NCI-H82 (cell line): ENCODE measurements at regions not wholly inside any gene's neighbourhood (a gene's known extent, or its start where the extent isn't known, plus 50 kb on each side); places are given as distances from the start of the nearest gene placed in this dataset.
"Not testable (repeated sequence)": the region's sequence is repeated elsewhere in the genome, so short reads cannot be mapped to it uniquely, and the experiment has no call there.

ENCODE experiments used
- DNase-seq: peaks from one replicate; lab custom pipeline; 2025; lab: John Stamatoyannopoulos, UW

DNA sequence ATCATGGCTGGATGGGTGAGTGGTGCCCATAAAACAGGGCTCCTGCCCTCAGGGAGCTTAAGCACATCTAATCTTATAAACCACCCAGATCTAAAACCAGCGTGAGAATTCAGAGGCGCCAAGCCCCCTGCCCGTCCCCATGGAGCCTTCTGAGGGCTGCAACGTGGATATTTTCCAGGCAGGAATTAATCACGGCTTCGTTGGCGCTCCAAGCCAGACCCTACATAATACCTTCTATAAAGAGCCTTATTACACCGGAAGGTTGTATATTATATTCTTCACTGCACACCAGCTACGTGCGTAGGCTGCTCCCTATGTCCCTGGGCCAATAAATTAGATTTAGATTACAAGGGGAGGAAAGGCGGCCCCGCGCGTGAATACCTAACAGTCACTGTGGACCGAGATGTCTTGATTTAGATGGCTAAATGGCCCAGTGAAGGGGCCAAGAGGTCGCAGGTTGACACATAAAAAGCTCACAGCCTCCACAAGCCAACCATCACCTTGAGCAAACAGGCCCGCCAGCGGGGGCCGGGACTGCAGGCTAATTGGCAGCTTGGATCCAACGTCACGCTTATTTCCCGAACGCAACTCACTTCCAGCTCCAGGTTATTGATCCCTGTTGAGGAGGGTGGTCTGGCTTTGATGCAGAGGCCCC is 64.7 kb upstream of the APCDD1L start:
- DNase-seq: no peak

DNA sequence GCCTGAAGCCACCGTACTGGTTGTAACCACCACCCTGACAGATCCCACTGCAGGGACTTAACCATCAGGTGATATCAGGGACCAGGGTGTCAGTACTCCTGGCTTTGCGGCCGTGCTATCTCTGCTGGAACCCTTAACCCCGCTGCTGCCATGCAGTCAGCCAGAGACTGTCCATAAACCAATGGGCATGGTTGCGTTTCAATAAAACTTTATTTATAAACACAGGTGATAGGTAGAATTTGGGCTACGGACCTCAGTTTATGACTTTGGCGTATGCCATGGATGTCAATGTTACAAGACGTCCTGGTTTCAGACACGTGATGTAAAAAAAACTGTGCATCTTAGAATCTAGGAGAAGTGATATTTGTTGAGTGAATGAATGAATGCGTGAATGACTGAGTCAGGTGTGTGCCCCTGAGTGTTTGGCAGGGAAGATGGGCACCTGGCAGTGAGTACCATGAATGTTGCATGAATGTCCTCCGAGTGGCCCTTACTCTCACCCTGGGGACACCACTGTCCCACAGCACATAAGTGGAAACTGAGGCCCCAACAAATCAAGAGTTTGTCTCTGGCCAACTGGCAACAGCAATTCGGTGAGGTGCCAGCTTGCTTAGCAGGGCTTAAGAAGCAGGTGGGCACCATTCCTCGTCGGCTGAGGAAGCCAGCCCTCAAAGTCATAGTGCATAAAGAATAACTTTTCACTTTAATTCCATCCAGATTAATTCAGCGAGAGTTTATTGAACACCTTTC is 64.0 kb upstream of the APCDD1L start:
- DNase-seq: no peak

DNA sequence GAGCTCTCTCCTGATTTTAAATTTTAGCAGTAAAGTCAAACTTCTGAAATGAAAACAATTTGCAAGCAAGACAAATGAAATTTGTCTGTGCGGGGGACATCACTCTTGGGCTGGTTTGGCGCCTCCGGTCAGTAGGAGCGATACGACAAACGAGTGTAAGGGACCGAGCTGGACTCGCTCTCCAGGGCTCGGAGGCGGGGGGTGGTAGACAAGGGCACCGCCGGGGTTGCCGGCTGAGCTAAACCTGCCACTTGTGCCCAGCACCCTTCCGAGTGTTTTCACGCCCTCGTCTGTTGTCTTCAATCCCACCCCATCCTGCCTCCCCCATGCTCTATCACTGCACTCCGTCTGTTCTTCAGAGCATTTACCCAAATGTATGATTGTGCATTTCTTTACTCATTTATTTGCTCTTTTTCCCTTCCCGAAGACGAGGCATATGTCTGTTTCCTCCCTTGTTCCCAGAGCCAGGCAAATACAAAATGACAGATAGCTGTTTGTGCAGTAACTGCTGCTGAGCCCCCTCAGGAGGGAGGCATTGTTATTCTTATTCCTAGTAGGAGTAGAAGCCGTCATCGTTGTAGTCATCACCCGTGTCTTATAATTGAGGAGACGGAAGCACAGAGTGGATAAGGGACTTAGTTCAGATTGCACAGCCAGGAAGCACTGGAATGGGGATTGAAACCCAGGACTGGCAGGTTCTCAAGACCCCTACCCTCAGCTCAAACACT is 62.8 kb upstream of the APCDD1L start:
- no peak for DNase-seq

DNA sequence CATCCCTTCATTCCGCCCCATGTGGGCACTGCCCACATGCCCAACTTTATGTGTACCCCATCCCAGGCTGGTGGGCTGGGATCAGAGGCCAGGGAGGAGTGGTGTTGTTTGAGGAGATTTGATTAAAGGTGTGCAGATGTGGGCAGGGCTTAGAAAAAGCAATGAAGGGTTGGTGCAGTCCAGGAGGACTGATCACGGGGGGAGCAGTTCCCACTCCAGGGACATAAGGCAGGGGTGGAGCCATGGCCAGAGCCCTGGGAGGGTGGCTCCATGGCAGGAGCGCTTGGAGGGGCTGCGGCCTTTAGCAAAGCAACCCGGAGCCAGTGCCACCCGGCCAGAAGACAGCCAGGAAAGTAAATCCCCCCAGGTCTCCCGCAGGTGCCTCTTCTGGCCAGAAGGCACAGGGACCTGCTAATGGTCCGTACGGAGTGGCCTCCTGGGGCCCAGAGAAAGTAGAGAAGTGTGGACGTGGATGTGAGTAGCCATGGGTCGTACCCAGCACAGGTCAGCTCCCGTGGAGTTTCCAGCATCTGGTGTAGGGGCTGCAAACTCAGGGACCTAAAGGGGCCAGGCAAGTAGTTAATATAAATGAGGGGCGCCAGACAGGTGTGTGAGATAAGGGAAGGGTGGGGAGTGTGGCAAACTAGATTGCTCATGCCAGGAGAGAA is 62.1 kb upstream of the APCDD1L start:
- DNase-seq: no peak

DNA sequence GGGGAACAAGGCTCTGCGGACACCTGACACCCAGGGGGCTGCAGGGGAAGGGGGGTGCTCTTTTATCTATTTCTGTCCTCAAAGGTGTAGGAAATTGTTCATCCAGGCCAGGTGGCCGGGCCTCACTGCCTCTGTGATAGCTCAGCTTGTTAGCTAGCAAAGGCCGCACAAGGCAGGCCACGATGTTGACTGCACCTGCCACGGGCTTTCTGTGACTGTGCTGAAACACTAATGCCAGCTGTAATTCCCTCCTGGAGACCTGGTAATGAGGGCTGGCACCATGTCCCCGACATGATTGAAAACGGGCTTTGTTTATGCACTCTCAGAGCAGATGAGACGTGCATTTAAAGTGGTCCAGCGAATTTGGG is 61.4 kb upstream of the APCDD1L start:
- DNase-seq: no peak

DNA sequence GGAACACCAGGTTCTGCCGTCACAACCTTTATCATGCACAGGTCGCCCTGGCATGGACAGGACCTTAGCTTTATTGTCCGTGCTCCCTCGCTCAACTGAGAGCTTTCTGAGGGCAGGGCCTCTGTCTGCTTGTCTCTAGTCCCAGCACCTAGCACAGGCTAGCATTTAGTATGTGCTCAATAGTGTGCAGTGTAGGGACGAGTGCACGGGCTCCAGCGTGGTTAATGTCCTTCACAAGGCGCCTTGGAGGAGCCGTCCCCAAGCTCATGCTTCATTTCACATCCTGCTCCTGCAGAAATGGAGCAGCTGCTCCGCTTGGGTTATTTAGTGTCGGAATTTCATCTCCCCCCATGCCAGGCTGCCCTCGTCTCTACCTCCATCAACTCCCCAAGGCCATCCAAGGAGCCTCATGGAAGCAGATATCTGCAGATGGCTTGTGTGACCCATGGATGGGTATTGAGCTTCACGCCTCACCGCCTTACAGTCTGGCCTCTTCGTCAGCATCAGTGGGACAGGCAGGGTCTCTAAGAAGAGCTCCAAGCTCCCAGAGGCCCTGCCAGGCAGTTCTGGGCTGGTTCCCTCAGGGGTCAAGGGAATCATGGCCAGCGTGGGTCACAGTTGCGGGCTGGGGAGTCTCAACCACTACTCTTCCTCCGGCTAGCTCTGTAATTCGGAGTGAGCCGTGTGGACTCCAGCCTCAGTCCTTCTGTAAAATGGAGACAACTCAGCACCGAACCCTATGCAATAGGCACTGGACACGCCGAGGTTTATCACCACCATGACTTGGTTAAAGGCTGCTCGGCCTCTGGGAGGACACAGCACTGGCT is 60.8 kb upstream of the APCDD1L start:
- DNase-seq: no peak

DNA sequence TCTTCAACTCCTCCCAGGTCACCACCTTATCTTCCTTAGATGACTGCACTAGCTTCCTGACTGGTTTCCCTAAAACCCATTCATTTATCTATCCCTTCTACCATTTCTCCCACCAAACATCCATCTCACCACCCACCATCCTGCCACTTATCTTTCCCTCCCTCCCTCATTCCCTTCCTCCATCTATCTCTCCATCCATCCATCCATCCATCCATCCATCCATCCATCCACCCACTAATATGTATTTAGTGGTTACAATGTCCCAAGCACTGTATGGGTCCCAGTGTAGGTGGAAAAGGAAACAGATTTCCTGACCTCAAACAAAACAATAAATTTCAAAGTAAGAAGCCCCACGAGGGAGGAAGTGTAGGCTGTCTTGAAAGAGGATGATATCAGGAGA is 59.3 kb upstream of the APCDD1L start:
- DNase-seq: no peak

DNA sequence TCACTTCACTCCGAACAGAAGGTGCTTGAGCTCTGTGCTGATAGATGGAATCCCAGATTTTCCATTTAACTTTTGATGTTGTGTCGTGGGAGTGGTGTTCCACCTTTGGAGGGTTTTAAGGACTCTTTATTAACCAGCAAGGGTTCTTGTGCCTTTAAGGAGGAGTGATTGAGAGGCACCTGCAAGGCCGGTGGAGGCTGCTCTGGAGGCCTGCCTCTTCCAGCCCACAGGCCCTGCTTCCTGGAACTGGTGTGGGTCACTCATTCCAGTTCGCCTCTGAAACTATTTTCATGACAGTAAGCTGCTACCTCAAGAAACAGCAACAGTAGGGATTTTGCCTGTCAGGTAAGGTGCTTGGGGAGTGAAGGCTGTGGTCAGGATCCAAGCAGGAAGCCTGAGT is 58.8 kb upstream of the APCDD1L start:
- no peak for DNase-seq

DNA sequence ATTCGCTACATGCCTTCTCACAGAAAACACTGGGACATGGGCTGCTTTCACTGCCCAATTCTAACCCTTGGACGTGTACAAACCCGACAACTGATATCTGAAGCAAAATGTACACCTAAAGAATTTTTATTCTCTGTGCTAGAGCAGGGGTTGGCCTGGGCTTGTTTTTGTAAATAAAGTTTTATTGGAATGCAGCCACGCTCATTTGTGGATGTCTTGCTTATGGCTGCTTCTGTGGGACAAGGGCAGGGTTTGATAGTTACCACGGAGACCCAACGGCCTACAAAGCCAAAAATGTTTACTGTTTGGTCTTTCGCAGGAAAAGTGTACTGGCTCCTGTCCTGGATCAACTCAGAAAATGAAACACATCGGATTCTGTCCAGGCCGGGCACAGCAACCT is 58.1 kb upstream of the APCDD1L start:
- no peak for DNase-seq

DNA sequence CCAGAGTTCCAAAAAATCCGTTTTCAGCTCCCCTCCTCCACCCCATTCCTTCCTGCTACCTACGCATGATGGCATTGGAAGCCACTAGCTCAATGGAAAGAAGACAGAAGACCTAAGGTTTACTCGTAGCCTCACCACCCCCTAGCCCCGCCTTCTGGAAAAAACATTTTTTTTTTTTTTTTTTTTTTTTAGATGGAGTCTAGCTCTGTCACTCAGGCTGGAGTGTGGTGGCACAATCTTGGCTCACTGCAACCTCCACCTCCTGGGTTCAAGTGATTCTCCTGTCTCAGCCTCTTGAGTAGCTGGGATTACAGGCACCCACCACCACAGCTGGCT is 57.2 kb upstream of the APCDD1L start:
- DNase-seq: not testable (repeated sequence)

DNA sequence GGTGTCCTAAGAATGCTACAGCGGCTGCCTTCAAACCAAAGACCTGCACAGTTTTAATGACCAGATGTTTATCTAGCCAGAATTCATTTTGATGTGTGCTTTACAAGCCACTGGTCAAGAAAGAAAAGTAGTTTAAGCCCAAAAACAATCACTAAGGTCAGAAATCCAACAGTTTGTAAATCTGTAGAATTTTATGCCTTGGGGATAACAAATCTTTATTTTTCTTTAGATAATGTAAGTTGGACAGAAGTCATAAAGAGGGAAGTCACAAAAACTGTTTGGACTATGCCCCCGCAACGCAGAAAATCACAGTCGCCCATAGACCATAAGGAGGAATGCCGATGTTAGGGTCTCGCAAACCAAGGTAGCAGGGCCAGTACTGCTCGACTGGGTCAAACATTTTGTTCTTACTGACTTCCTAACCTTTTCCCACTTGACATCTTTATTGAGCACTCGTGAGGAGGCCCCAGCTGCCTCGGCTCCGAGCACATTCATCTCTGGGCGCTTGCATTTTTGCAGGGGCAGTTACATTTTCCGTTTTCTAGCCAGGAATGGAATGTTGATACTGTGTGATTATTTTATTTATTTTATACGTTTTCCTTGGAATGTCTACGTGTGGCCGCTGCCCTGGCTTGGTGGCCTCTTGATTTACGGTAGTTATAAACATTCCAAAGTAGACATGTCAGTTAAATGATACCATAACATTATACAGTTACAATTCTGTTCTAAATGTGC is 56.7 kb upstream of the APCDD1L start:
- no peak for DNase-seq

DNA sequence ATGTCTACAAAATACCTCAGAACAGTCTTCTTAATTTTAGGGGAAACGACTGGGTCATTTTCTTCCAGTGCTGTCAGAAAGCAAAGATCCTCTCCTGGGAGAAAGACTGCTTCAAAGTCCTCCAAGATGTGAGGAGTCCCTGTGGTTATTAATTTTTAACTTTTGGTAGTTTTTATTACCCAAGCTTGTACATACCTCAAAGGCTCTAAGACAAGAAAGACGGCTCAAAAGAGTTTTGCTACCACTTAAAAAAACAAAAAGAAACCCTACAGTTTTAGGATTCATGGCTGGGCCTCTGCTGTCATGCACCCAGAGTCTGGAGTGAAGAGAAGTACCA is 56.1 kb upstream of the APCDD1L start:
- DNase-seq: no peak

DNA sequence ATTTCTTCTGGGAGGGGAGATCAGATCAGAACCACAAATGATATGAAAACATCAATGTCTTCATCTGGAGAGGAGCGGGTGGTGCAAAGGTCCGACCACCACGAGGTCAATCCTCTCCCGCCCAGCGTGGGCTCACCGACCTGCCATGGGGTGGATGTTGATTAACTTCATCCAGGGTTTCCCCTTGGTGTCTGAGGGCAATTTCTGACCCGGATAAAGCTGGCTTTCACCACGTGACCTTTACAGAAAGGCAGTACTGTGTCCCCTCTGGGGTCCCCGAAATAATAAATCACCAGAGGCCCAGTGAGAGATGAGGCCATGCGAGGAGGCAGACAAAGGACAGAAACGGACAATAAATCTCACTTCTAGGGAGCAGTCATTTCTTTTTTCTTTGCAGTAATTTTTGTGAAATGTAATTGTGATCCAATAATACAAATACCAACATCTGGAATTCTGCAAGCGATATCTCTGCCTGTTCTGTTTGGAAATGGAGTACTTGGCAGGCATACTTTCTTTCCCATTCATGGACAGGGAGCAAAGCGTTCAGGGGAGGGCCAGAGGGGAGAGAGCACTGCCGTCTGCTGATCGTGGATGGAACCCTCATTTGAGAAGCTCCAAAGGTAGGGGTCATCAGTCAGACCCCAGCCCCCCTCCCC is 55.1 kb upstream of the APCDD1L start:
- DNase-seq: no peak

DNA sequence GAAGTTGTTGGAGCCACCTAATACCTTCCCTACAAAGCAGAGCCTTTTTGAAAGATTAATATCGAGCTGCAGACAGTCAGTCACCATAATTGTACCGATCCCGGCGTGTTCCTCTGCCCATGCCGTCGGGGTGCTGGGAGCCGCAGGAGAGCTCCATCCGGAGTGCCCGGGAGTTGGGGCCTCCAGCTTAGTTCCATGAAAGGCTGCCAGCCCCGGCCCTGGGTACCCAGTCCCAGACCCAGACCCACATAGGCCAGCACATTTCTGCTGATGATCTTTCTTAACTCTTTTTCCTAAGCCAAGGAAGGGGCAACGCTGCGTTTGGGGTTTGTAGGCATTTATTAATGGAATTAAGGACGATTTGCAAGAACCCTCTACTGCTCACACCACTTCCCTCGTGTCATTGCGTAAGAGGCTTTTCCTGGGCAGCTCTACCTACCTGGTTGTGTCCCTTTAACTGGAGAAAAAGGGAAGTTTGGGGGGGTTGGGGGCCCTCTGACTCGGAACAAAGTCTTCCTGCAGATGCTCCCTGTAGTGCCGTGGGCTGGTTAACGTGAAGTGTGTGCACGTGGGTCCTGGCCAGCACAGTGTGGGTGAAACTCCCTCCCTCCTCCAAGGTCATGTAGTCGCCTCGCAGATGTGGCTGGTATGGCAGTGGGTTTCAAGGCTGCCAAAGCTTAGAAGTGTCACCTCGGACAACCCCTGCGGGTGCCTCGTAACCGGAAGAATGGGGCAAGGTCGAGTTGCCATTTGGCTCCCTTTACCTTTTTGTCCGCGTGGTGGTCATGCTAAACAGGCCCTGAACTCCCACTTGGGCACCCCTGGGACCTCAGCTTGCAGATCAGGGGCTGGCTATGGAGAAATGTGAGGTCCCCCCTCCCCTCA is 54.3 kb upstream of the APCDD1L start:
- no peak for DNase-seq

DNA sequence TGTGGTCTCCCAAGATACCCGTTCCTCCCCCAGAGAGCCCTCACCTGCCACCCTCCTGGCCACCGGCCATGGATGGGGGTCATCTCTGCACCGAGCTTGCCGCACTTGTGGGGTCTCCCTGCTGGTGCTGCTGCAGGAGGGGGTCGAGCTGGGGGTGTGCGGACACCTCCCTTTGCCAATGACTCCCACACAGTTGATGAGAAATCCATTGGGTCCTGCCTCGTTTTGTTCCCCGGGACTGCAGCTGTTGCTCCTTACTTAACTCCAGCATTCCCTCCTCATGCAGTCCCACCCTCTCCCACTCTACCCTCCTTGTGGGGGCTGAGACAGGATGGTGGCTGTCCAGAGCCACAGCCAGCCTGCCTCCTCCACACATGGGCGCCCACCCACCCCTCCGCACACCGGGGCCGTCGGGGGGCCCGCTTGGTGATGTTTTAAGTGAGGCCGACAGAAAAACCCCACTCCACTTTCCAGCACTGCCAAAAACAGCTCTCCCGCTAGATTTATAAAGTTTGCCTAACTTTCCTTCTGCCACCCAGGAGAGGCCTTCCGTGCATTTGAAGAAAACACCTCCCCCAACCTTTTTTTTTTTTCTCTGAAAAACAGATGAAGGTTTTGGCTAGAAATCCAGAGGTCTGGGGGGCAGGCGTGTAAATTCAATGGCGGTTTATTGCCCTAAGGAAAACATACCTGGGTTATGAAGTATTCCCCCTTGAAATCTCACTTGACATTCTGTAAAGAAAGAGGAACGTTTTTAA is 53.5 kb upstream of the APCDD1L start:
- no peak for DNase-seq

DNA sequence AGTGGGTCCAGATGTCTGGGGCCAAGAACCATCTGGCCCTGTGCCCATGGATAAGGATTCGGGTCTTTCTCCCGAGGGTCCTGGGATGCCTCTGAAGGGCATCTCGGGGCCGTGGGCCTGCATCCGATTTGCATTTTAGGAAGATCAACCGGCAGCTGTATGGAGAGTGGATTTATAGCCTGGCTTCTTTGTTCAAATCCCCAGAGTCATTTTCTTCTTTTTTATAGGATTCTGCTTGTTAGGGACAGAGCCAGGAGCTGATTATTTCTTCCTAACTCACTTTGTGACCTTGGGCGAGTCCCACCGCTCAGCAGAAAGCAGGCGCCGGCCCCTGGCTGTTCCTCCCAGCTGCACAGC is 52.9 kb upstream of the APCDD1L start:
- peak; percentile 47 for DNase-seq

DNA sequence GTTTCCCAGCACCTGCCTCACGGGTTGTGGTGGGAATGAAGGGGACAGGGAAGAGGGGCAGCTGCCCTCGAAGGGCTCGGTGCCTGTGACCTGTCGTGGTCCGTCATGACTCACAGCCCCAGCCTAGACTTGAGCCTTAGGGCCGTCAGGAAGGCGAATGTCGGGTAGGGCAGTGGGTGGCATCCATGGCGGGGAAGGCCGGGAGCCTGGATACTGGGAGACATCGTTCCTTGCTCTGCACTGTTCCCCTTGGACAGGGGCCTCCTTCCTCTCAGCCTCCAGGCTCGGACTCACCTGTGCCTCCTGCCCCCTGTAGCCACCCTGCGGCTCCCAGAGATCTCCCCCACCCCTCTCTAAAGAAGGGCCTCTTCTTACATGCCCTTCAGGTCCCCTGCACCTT is 52.2 kb upstream of the APCDD1L start:
- no peak for DNase-seq

DNA sequence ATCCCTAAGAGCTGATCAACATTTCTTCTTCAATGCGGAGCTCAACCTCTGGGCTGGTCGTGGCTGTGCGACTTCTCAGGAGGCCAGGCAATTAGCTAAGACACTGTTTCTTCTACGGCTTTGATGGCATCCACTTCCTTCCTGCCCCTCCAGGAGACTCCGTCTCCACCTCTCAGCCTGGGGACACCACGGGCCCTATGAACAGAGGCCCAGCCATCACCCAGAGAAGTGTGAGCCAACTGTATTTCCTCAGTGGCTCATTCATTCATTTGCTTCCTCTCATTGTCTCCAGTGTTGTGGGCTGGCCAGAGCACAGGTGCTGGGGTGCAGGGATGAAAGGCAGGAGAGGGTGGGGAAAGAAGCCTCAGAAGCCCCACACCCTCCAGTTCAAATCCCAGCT is 51.8 kb upstream of the APCDD1L start:
- DNase-seq: no peak

DNA sequence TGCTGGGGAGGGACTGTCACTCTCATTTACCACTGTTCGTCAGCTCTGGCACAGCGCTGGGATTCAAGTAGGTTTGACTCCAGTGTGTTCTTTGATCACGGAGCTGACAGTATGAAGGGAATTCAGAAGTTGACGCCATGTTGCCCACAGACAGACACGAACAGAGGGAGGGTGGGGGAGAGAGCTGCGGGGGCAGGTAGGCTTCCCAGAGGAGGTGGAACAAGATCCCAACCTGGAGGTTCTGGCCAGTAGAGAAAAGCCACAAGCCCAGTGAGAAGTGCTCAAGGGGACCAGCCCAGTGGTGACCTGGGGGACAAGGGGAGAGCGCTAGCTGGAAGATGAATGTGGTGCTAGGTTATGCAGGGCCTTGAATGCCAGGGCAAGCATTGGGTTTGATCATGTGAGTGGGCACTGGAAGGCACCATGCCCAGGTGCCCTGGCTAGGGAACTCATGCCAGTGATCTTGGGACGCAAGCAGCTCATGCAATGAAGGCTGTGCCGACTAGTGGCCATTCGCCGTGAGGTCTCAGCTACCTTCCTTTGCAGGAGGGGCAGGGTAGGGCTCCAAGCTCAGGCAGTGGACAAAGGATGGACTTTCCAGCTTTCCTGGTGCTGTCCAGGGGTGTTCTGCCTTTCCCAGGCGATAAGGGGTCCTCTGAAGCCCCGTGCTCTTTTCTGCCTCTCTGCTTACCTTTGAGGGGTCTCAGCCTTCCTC is 50.4 kb upstream of the APCDD1L start:
- DNase-seq: no peak
